AG04450 (cell line): ENCODE measurements at regions not wholly inside any gene's neighbourhood (a gene's known extent, or its start where the extent isn't known, plus 50 kb on each side); places are given as distances from the start of the nearest gene placed in this dataset.
"Not testable (repeated sequence)": the region's sequence is repeated elsewhere in the genome, so short reads cannot be mapped to it uniquely, and the experiment has no call there.

Source experiments
- CTCF ChIA-PET: fragments of 300-600, 350-600 bp; formaldehyde crosslinking; extraction: SDS; loops from one replicate; lab custom pipeline; 2022; ENCODE audit warnings: antibody characterized with exemption, inconsistent platforms; lab: Charles Lee
- POLR2A ChIA-PET: fragments of 350-600 bp; formaldehyde crosslinking; extraction: SDS; loops from one replicate; lab custom pipeline; 2021; ENCODE audit warnings: antibody characterized with exemption, inconsistent platforms; lab: Yijun Ruan, JAX
- DNase-seq: peaks from one replicate; pipeline ENCODE4 v3.0.0-alpha.2; 2011; ENCODE audit warnings: low read depth, low spot score
- H3K27ac ChIP-seq: one replicate; pipeline ENCODE4 v1.5.1; 2012; ENCODE audit warnings: low read depth, low read length, control low read depth
- H3K27me3 ChIP-seq: one replicate; pipeline ENCODE4 v1.6.0; 2012; ENCODE audit warnings: low read length; ENCODE audit not compliant: control insufficient read depth, insufficient read depth
- H3K4me3 ChIP-seq: 2 replicates; pipeline ENCODE4 v1.5.1; 2011; ENCODE audit warnings: mild to moderate bottlenecking, low read depth, low read length, control low read depth
- H3K9me3 ChIP-seq: 2 replicates; pipeline ENCODE4 v1.5.1; 2012; ENCODE audit warnings: low read length; ENCODE audit not compliant: control insufficient read depth, insufficient read depth
- CTCF ChIP-seq: IDR thresholded peaks from 2 replicates; pipeline ENCODE4 v1.5.1; 2011; ENCODE audit warnings: low read depth, low read length, control low read depth, inconsistent platforms

- no peak for DNase-seq
- H3K9me3 ChIP-seq, result no peaks in the 10 kb centered on the region
- ChIA-PET POLR2A (no interaction called here), CTCF (interaction anchor here (0.8 kb wide), 1 partner anchor 156 kb away, joined by 3 read pairs; no protein-coding TSS in a partner anchor)
- no peak overlapping the region for H3K27ac ChIP-seq
- TF ChIP-seq CTCF, result no peak
- H3K4me3 ChIP-seq, result no peak overlapping the region
- H3K27me3 ChIP-seq, result no peaks in the 10 kb centered on the region
These were observed 135.8 kb upstream of the CENPW start for GRCh38 chr6:126204126-126204525.

- DNase-seq, result no peak
- Histone ChIP-seq H3K4me3 (no peak overlapping the region), H3K27me3 (no peaks in the 10 kb centered on the region), H3K27ac (no peak overlapping the region), H3K9me3 (no peaks in the 10 kb centered on the region)
- CTCF ChIA-PET, result no interaction called here
- POLR2A ChIA-PET, result no interaction called here
- no peak for TF ChIP-seq CTCF
These were observed 135.3 kb upstream of the CENPW start for GRCh38 chr6:126204598-126204997.

- Histone ChIP-seq H3K27me3 (no peaks in the 10 kb centered on the region), H3K9me3 (no peaks in the 10 kb centered on the region), H3K27ac (no peak overlapping the region), H3K4me3 (no peak overlapping the region)
- no peak for DNase-seq
- CTCF ChIA-PET, result no interaction called here
- no peak for TF ChIP-seq CTCF
- POLR2A ChIA-PET, result no interaction called here
These were observed 133.2 kb upstream of the CENPW start for GRCh38 chr6:126206504-126207246.

- Histone ChIP-seq H3K9me3 (no peaks in the 10 kb centered on the region), H3K27me3 (no peaks in the 10 kb centered on the region), H3K4me3 (no peak overlapping the region), H3K27ac (no peak overlapping the region)
- no peak for TF ChIP-seq CTCF
- CTCF ChIA-PET, result no interaction called here
- POLR2A ChIA-PET, result interaction anchor here (0.6 kb wide), 1 partner anchor 190 kb away, joined by 3 read pairs; no protein-coding TSS in a partner anchor
- DNase-seq, result no peak
These were observed 129.4 kb upstream of the CENPW start for GRCh38 chr6:126210398-126211075.

GRCh38 chr6:126217497-126217896, 122.4 kb upstream of the CENPW start:
- H3K4me3 ChIP-seq, result no peak overlapping the region
- H3K27ac ChIP-seq, result no peak overlapping the region
- CTCF ChIA-PET, result no interaction called here
- TF ChIP-seq CTCF, result no peak
- H3K9me3 ChIP-seq, result no peaks in the 10 kb centered on the region
- POLR2A ChIA-PET, result no interaction called here
- H3K27me3 ChIP-seq, result no peaks in the 10 kb centered on the region
- DNase-seq, result no peak

- CTCF ChIA-PET, DNase-seq: not testable (repeated sequence)
These were observed 119.0 kb upstream of the CENPW start for GRCh38 chr6:126220901-126221300.

More at GRCh38 chr6:126220901-126221300, 119.0 kb upstream of the CENPW start:
- H3K27me3 ChIP-seq, H3K27ac ChIP-seq, H3K9me3 ChIP-seq, POLR2A ChIA-PET, H3K4me3 ChIP-seq: not testable (repeated sequence)
